Smooth muscle cell (in vitro differentiated cells): ENCODE measurements at regions not wholly inside any gene's neighbourhood (a gene's known extent, or its start where the extent isn't known, plus 50 kb on each side); places are given as distances from the start of the nearest gene placed in this dataset.

Experiments
- DNase-seq: peaks from one replicate; lab custom pipeline; 2025; ENCODE audit not compliant: unreplicated experiment; lab: John Stamatoyannopoulos, UW
- H2AFZ ChIP-seq: fragments of 200-600 bp; sonication (generic); 2 replicates; pipeline ENCODE4 v1.6.0; 2016; ENCODE audit warnings: antibody characterized with exemption, low read depth, mild to moderate bottlenecking
- H3F3A ChIP-seq: fragments of 200-600 bp; sonication (generic); 2 replicates; pipeline ENCODE4 v1.6.0; 2017; ENCODE audit warnings: antibody characterized with exemption, low read depth
- H3K27ac ChIP-seq: fragments of 200-600 bp; sonication (generic); 2 replicates; pipeline ENCODE4 v1.5.1; 2016; ENCODE audit warnings: low read depth, mild to moderate bottlenecking
- H3K27me3 ChIP-seq: fragments of 200-600 bp; sonication (generic); 2 replicates; pipeline ENCODE4 v1.6.1; 2016; ENCODE audit warnings: low read depth, mild to moderate bottlenecking
- H3K36me3 ChIP-seq: fragments of 200-600 bp; sonication (generic); 2 replicates; pipeline ENCODE4 v1.5.1; 2016; ENCODE audit warnings: low read depth
- H3K4me1 ChIP-seq: fragments of 200-600 bp; sonication (generic); 2 replicates; pipeline ENCODE4 v1.5.1; 2016; ENCODE audit warnings: low read depth
- H3K4me2 ChIP-seq: fragments of 200-600 bp; sonication (generic); 2 replicates; pipeline ENCODE4 v1.6.0; 2016; ENCODE audit warnings: mild to moderate bottlenecking
- H3K4me3 ChIP-seq: fragments of 200-600 bp; sonication (generic); 2 replicates; pipeline ENCODE4 v1.5.1; 2016; ENCODE audit warnings: mild to moderate bottlenecking
- H3K79me2 ChIP-seq: fragments of 200-600 bp; sonication (generic); 2 replicates; pipeline ENCODE4 v1.6.0; 2016; ENCODE audit warnings: low read depth, mild to moderate bottlenecking
- H3K9ac ChIP-seq: fragments of 200-600 bp; sonication (generic); 2 replicates; pipeline ENCODE4 v1.6.0; 2016; ENCODE audit warnings: low read depth
- H3K9me3 ChIP-seq: fragments of 200-600 bp; sonication (generic); replicated peaks from 2 replicates; pipeline ENCODE4 v1.5.1; 2016; ENCODE audit warnings: low read depth
- H4K20me1 ChIP-seq: fragments of 200-600 bp; sonication (generic); 2 replicates; pipeline ENCODE4 v1.6.0; 2016; ENCODE audit warnings: low read depth
- CTCF ChIP-seq: fragments of 200-600 bp; sonication (generic); IDR thresholded peaks from 2 replicates; pipeline ENCODE4 v1.5.1; 2017; ENCODE audit warnings: borderline replicate concordance, mild to moderate bottlenecking, antibody characterized with exemption; ENCODE audit not compliant: insufficient read depth, poor library complexity, severe bottlenecking
- WGBS: methylation state at CpG from one replicate; pipeline ENCODE4 v1.1.7; 2016; ENCODE audit warnings: low lambda C conversion rate; 5-methylcytosine and 5-hydroxymethylcytosine counted together

GRCh38 chr17:73794336-73794735 lies 150.1 kb upstream of the SDK2 start:
- H3K9me3 ChIP-seq, result no peaks in the 10 kb centered on the region
- no peaks in the 10 kb centered on the region for H3K79me2 ChIP-seq
- no peak overlapping the region for H3K4me2 ChIP-seq
- peaks cover 6% of the 10 kb centered on the region for H3F3A ChIP-seq
- no peaks in the 10 kb centered on the region for H3K36me3 ChIP-seq
- peaks cover 8% of the 10 kb centered on the region for H3K4me1 ChIP-seq
- H2AFZ ChIP-seq, result no peak overlapping the region
- 81% methylated on average over 7 of the region's 7 CpGs for WGBS
- H3K27me3 ChIP-seq, result peaks cover 18% of the 10 kb centered on the region
- H3K9ac ChIP-seq, result no peak overlapping the region
- no peak for DNase-seq
- no peak overlapping the region for H3K27ac ChIP-seq
- no peak overlapping the region for H3K4me3 ChIP-seq
- no peak for TF ChIP-seq CTCF
- peaks cover 8% of the 10 kb centered on the region for H4K20me1 ChIP-seq

DNA sequence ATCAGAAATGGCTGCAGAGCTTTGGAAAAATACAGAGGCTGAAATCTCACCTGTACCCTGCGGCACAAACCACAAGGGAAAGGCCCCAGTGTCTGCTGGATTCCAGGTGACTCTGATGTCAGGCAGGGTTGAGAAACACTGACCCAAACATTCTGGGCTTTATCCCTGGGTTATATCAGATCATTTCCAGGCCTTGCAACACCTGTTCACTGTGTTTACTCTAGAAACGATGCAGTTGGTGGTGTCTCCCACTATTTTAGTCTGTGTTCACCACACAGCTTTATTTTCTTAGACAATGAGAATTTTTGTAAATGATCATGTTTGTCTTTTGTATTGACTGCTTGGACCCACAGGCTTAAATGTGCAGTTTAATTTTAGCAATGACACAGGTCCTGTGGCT lies 151.5 kb upstream of the SDK2 start:
- H3K79me2 ChIP-seq, result no peaks in the 10 kb centered on the region
- H4K20me1 ChIP-seq, result peaks cover 8% of the 10 kb centered on the region
- H3K9ac ChIP-seq, result no peak overlapping the region
- no peak for DNase-seq
- peaks cover 8% of the 10 kb centered on the region for H3K4me1 ChIP-seq
- H3K4me2 ChIP-seq, result no peak overlapping the region
- no peak overlapping the region for H3K27ac ChIP-seq
- no peaks in the 10 kb centered on the region for H3K36me3 ChIP-seq
- H3K27me3 ChIP-seq, result peaks cover 8% of the 10 kb centered on the region
- H3K4me3 ChIP-seq, result no peak overlapping the region
- H3F3A ChIP-seq, result peaks cover 6% of the 10 kb centered on the region
- no peaks in the 10 kb centered on the region for H3K9me3 ChIP-seq
- H2AFZ ChIP-seq, result no peak overlapping the region
- no peak for TF ChIP-seq CTCF
- 79% methylated on average over 2 of the region's 2 CpGs for WGBS

DNA sequence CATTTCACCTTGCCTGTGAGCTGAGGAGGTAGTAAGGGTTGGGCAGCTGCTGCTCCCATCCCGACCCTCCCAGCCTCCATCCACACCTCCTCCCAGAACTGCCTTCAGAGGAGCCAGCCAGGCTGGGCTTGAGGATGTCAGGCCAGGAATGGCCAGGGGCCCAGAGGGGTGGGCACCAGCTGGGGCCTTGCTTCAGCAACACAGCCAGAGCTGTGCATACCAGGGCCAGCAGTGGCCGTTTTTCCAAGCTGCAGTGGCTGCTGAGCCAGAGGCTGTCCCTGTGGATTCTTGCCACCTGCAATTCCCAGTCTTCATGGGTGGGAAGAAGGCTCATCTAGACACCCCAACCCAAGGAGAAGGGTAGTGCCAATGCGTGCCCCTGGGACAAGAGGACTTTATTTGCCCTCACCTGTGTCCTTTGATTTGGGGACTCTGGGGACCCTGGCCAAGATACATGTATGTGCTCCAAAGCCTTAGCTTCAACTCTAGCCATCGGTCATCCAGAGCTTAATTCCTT lies 153.4 kb upstream of the SDK2 start:
- Histone ChIP-seq H2AFZ (no peak overlapping the region), H3K4me3 (no peak overlapping the region), H3K79me2 (no peaks in the 10 kb centered on the region), H3F3A (peaks cover 6% of the 10 kb centered on the region), H3K27me3 (peaks cover 13% of the 10 kb centered on the region), H3K36me3 (no peaks in the 10 kb centered on the region), H3K9me3 (no peaks in the 10 kb centered on the region), H3K27ac (no peak overlapping the region), H3K4me2 (no peak overlapping the region), H3K4me1 (peaks cover 8% of the 10 kb centered on the region), H4K20me1 (peaks cover 8% of the 10 kb centered on the region), H3K9ac (no peak overlapping the region)
- no peak for DNase-seq
- WGBS, result 76% methylated on average over 4 of the region's 4 CpGs
- no peak for TF ChIP-seq CTCF

DNA sequence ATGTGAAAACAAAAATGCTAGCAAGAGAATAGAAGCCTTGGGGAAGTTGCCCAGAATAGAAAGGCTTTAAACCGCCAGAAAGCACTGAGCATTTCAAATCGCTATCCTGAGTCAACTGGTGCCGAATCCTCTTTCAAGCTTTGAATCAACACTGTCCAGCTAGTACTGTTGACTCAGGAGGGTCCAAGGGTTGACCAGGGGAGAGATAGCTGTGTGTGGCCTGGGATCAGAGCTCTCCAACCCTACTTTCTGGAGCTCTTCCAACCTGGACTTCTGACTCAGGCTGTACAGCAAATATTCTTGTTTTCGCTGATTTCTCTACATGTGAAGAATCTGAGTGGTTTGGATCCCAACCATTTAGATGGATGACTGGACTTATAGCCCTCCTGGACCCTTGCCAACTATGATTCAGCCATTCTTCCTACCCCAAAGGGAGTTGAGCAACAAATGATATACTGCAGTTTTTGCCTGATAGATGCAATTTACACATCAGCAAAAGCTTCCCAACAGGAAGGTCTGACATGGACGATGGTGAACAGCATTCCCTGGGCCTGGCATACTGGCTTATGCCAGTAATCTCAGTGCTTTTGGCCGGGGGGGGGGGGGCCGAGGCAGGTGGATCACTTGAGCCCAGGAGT lies 154.0 kb upstream of the SDK2 start:
- Histone ChIP-seq H3K36me3 (no peaks in the 10 kb centered on the region), H3K4me2 (no peak overlapping the region), H3K4me1 (peaks cover 8% of the 10 kb centered on the region), H3F3A (peaks cover 6% of the 10 kb centered on the region), H3K27me3 (peaks cover 13% of the 10 kb centered on the region), H3K79me2 (no peaks in the 10 kb centered on the region), H4K20me1 (peaks cover 8% of the 10 kb centered on the region), H2AFZ (no peak overlapping the region), H3K9me3 (peaks cover 3% of the 10 kb centered on the region), H3K27ac (no peak overlapping the region), H3K4me3 (no peak overlapping the region), H3K9ac (no peak overlapping the region)
- no peak for DNase-seq
- no peak for TF ChIP-seq CTCF
- 37% methylated on average over 7 of the region's 7 CpGs for WGBS
